Muscle of back (tissue), 3 donors: ENCODE measurements at regions not wholly inside any gene's neighbourhood (a gene's known extent, or its start where the extent isn't known, plus 50 kb on each side); places are given as distances from the start of the nearest gene placed in this dataset.

Experiments
- DNase-seq, 3 donors: peaks; one replicate each; pipeline versions ENCODE4 v3.0.0 to v3.0.0-alpha.2; 2013

DNA sequence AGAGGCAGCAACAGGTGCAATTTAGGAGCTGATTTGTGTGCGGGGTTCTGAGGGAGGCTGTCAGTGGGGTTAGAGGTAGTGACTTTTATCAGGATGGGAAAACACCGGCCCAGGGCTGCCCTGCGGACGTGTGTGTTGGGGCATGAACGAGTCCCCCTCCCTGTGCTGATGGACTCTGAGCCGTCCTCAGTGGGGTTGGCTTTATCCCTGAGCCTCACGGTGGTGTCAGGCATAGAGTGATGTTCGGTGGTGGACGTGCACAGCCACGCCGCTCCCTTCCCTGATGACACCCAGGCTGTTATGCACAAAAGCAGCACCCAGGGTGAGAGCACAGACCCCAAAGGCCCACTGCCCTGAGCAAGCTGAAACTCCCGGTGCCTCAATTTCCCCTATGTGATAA is 809.1 kb downstream of the BRD1 start:
- DNase-seq, result no peak

- no peak for DNase-seq
Measured at GRCh38 chr22:49017482-49018329, 810.0 kb downstream of the BRD1 start.

DNA sequence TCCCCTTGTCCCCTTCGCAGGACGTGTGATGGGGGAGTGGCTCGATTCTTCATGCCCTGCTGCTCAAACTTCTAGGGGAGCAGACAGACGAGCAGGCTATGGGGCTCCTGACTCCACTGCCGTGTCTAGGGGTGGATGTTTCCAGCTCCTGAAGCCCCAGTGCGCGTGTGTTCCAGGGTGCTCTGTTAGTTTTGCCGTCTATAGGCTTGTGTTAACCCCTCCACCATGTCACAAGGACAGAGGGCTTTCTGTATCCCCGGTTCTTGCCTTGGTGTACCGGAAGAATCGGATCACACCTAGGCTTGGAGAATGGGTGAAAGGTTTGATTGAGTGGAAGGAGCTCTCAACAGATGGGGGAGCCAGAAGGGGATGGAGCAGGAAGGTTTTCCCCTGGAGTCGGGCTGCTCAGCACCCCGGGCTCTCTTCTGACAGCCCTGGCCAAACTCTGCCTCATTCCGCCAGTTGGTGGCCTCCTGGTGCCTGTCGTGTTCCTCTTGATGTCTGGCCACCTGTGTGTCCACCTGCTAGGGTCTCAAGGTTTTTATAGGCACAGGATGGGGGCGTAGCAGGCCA is 810.7 kb downstream of the BRD1 start:
- no peak for DNase-seq

DNA sequence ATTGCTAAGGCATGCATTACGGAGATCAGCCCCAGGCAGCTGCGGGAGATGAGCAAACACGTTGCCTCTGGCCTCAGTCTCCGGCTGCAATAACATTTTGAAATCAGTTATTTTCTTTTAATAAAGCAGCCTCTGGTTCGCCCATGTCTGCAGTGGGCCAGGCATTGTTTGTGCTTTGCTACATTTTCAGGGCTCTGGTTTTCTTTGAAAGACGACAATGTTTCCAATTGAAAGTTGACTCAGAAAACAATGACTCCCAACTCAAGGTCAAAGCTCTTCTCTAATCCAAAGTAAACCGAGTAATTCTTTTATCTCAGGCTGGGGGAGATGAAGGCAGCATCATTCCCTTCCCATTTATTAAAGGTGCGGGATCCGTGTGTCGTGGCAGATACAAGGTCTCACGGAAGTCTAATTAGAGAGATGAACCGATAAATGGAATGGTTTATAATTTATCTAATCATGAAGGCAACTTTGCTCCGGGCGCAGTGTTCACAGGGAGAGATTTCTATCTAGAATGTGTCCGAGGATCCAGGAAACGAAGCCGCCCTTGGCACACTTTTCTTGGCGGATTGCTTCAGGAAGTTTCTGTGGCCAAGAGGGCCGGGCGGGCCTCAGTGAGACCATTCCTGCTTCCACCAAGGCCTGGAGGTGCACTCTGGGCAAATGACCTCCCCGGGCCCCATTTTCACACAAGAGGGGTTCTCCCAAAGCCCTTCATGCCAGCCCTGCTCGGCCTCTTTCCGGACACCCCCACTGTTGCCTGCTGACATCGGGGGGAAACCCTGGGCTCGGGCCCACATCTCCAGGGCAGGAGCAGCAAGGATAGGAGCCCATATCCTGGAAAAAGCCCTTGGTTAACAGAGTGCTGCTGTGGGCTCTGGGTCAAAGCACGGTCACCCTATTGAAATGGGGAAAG is 811.4 kb downstream of the BRD1 start:
- no peak for DNase-seq

DNA sequence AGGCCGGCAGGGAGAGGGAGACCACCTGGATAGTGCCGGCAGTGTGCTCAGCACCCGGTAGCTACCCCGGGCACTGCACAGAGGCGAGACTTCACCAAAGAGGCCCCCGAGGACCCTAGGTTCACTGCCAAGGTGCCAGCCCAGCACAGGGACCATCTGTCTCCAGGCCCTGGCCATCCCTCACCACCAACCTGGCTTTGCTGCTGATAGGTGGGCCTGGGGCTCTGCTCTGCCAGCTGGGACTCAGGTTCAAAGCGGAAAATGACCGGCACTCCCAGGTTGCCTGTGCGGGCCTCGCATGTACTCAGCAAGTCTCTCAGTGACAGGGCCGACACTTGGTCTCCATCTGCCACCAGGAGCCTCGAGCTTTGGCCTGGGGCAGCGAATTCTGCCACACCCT is 812.2 kb downstream of the BRD1 start:
- DNase-seq, result no peak

DNA sequence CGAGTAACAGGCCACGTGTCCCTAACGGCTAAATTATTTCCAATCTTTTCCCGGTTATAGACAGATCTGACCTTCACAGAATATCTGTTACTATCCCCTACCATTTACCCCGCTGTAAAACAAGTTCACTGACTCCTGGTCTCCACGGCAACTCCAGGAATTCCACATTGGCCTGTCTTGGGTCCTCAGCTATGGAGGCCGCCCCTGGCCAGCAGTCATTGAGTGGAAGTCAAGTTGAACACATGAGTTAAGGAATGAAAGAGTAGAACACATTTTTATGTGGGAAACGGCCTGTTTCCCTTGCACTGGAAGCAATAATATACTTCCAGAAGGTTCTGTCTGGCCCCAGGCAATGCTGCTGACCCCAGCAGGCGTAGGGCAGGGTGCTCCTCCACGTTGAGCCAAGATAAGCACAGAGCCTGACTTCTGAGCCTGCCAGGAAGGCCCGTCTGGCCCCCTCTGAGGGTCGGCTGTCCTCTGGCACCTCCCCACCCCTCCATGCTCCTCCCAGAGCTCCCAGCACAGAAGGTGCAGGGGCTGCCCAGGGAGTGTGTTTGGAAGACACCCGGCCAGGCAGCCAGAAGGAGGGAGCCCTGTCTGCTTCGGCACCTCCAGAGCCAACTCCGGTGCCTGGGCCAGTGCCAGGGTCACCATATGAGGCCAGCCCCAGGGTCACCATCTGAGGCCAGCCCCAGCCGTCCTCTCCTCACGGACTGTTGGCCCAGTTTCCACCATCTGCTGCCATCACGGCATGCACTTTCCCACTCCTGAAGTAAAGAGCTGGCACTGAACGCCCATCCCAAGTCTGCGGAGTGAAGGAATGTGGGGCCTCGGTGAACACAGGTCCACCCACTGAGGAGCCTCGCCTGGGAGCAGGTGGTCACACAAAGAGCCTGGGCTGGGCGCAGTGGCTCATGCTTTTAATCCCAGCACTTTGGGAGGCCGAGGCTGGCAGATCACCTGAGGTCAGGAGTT is 813.2 kb downstream of the BRD1 start:
- no peak for DNase-seq

- DNase-seq, result no peak
Measured at GRCh38 chr22:49013707-49014106, 814.0 kb downstream of the BRD1 start.

DNA sequence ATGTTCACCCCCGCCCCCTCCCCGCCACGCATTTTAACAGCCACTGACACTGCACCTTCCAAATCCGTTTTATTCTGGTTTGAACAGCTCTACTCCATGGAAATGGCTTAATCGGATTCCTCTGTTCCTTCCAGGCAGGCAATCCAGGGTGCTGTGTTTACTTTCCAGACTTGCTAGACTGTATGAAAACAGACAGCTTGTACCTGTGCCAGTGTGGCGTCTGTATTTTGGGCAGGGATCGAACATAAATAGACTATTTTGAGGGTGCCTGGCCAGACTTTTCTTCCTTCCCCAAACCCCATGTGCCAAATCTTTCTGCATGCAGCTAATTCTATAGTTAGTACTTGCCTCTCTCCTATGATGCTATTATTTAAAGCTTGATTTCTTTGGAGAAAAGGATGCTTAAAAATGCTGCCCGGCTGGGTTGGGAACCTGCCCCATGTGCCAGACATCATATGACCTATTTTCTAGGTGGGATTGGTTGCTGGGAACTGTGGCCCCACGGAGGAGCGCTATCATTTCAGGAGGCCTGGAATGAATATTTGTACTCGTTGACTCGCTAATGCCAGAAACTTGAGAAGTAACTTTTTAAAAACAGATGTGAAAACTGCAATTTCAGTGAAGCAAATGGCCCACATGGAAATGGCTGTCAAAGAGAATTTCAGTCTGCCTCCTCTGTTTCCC is 814.8 kb downstream of the BRD1 start:
- peak in 2 of 3 donors; percentile 40 to 48 for DNase-seq

DNA sequence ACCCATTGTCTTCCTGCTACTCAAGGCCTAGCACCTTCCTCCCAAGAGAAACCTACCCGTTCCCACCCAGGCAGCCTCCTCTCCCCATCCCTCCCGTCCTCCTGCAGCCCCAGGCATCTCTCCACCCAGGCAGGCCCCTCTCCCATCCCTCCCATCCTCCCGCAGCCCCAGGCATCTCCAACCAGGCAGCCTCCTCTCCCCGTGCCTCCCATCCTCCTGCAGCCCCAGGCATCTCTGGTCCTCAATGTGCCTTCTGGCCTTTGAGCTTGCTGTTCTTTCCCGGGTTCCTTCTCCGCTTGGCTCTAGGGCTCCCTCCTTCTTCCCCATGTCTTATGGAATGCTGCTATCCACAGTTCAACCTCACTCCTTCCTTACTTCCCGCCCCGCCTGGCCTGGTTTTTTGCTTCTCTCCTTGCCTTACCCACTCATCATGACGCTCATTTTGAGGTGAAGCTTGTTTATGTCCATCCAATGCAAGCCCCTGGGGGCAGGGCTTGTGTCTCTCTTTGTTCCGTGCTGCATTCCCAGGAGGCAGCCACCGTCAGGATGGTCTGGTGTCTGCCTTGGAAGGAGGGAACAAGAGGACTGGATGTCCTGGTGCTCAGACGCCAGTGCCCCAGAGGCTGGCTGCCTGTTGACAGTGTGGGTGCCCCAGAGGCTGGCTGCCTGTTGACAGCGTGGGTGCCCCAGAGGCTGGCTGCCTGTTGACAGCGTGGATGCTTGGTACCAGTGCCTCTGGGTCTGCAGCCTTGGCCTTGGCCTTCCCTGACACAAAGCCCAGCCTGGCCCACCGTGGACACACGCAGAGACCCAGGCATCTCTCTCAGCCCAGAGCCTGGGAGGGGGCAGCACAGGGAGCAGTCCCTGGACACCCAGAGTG is 815.7 kb downstream of the BRD1 start:
- no peak for DNase-seq

DNA sequence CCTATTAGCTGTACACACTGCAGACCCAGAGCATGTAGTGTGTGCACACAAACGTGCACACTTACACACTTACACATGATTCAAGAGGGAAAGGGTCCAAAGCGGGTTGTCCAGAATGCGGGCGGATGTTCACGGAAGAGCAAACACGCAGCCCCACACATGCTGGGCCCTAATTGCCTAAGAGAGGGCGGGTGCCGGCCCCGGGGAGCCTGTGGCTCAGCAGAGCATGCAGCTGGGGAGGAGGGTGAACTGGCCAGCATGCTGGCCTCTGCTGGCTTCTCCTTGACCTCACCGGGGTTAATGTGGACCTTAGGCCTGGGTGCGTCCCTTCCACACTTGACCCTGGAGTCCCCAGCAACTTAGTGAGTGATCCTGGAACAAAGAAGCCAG is 816.3 kb downstream of the BRD1 start:
- DNase-seq, result no peak

DNA sequence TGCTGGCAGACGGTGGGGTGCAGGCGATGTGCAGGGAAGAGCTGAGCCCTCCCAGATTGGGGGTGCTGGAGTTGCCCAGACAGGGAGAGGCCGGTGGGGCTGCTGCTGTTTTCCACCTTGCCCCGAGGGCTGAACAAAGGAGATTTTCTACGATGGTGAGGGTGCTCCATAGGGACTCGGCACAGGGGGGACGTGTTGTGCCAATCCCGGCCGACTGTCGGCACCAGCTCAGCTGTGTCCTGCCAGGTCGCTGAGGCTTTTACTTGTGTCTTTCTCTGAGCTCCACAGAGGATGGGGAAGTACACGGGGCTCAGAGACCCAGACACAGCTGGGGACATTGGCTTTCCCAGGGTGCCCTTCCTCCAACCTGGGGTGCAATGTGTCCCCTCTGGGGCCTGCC is 816.8 kb downstream of the BRD1 start:
- DNase-seq, result no peak

DNA sequence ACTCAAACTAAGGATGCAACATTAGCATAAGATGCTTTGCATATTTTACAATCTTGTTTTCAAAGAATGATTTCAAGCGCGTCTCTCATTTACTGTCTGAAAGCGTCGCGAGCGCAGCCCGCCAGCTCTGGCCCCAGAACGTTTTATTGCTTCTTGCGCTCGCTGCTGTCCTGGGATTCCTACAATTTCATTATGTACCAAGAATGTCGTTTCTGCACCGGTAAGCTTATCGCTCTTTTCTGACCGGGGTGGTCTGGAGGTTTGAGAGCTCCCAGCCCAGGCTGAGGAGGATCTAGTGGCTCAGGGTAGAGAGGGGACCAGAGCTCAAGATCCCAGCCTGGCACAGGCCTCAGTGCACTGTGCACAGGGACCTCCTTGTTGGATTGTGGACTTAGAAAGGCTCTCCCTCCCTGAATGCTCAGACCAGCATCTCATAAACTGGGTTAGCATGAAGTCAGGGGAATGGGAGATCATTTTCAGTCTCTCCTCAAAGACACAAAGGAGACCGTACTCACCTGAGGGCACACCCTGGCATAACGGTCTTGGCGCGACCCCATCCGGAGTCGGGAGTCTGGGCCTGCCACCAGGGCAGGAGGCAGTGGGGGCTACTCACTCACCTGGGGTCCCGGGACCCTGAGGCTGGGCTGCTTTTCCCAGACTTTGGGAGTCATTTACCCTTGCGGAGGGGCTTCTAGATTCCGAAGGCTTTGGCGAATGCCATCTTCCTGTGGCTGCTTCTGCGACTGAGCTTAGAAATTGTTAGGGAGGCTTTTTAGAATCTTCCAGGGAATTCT is 817.4 kb downstream of the BRD1 start:
- no peak for DNase-seq

DNA sequence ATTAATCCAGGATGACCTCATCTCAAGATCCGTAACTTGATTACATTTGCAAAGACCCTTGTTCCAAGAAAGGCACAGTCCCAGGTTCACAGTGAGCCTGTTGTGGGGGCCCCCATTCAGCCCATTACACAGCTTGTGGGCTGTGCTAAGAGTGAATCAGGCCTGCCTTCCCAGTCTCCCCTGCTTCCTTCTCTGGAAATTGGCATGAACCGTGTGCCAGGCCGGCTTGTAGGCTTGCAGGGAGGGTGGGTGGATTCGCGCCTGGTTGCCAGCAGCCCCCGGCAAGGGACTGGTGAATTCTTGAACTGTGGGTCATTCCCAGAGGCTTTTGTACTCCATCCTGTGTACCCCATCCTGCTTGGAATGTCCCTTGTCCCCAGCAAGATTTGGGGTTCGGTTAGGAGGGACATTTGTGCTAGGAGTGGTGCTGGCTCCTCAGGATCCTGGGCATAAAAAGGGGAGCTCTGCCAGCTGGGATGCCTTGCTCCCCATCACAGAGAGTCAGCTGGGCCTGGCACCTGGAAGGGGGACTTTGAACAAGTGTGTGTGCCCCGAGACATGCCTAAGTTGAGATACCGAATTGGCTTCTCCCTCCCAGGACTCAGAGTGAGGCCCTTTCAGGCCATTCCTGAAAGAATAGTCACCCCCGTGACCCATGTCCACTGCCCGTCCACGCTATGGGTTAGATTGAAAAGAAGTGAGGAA is 818.2 kb downstream of the BRD1 start:
- DNase-seq, result no peak

DNA sequence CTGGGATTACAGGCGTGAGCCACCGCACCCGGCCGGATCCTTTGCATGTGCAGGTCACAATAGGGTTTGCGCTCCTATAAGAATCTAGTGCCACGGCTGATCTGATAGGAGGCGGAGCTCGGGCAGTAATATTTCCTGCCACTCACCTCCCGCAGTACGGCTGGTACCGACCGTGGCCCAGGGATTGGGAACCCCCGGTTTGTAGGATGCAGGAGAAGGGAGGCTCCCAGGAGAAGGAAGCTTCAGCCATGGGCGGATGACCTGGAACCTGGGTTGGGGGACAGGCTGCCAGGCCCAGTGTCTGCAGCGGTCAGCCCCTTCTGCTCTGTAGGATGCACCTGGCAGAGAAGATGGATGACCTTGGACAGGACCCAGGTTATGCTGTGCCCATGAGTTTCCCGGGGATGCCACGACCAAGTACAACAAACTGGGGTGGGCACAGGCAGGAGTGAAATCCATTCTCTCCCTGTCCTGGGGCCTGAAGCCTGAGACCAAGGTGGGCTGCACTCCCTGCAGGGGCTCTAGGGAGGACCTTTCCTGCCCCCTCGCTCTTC is 818.9 kb downstream of the BRD1 start:
- DNase-seq, result no peak

- no peak for DNase-seq
Measured at GRCh38 chr22:49007013-49007653, 820.5 kb downstream of the BRD1 start.

- DNase-seq, result no peak
Measured at GRCh38 chr22:49006207-49007012, 821.3 kb downstream of the BRD1 start.
